ENCODE measurements at regions not wholly inside any gene's neighbourhood (a gene's known extent, or its start where the extent isn't known, plus 50 kb on each side); places are given as distances from the start of the nearest gene placed in this dataset.
"Not testable (repeated sequence)": the region's sequence is repeated elsewhere in the genome, so short reads cannot be mapped to it uniquely, and the experiment has no call there.

DNA sequence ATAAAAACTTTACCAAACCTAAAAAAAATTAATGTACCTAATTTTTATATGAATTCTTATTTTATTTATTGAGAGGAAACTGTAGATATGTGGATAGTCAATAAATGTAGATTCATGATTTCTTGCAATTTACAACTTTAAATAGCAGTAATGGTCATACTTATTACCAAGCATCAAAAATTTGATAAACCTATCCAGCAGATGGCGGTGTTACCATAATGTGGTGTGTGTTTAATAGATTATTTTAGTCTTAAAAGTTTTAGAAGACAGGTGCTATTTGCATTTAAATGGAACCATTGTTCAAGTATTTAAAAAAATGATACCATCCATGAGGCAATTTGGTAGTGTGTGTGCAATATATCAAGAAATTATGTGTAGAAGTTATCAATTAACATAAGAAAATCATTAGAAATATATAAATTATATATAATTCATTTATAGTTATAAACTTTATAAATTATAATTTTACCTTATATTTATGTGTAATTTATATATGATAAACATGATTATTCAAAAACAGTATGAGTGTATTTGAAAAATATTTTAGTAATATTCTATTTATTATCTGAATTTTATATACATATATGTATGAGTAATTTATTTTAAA lies 176.0 kb upstream of the BCHE start:
- DNase-seq, result peak; percentile 46

GRCh38 chr3:166011771-166012170 lies 174.5 kb upstream of the BCHE start:
- no peak for DNase-seq

DNA sequence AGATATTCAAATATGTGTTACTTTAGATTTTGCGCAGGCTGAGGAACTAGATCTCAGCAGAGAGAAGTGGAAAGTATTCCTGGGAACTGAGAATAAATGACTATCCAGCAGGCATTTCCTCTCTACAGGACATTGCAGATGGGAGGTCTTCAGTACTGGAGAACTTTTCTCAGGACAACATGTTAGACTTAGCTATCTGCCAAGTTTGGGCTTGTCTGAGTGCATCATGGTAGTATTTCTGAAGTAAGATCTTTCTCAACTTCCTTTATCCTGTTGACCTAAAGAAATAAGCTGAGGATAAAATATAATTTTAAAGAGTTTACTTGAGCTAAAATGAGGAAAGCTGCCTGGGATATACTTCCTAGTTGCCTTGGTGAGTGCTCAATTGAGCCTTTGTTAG lies 167.9 kb upstream of the BCHE start:
- DNase-seq, result no peak

- DNase-seq, result no peak
Measured at GRCh38 chr3:165994293-165994692, 157.1 kb upstream of the BCHE start.

GRCh38 chr3:165984589-165984988 lies 147.4 kb upstream of the BCHE start:
- DNase-seq, result no peak

GRCh38 chr3:165983284-165983683 lies 146.1 kb upstream of the BCHE start:
- no peak for DNase-seq

- DNase-seq, result no peak
Measured at GRCh38 chr3:165981318-165981717, 144.1 kb upstream of the BCHE start.

DNA sequence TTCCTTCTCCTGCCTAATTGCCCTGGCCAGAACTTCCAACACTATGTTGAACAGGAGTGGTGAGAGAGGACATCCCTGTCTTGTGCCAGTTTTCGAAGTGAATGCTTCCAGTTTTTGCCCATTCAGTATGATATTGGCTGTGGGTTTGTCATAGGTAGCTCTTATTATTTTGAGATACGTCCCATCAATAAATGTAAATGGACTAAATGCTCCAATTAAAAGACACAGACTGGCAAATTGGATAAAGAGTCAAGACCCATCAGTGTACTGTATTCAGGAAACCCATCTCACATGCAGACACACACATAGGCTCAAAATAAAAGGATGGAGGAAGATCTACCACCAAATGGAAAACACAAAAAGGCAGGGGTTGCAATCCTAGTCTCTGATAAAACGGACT lies 123.6 kb upstream of the BCHE start:
- DNase-seq, result not testable (repeated sequence)

DNA sequence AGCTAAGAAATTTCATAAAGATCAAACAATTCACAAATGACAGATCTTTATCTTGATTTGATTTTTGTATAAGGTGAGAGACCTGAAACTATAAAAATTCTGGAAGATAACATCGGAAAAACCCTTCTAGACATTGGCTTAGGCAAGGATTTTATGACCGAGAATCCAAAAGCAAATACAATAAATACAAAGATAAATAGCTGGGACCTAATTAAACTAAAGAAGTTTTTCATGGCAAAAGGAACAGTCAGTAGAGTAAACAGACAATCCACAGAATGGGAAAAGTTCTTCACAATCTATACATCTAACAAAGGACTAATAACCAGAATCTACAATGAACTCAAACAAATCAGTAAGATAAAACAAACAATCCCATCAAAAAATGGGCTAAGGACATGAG lies 116.9 kb upstream of the BCHE start:
- no peak for DNase-seq

DNA sequence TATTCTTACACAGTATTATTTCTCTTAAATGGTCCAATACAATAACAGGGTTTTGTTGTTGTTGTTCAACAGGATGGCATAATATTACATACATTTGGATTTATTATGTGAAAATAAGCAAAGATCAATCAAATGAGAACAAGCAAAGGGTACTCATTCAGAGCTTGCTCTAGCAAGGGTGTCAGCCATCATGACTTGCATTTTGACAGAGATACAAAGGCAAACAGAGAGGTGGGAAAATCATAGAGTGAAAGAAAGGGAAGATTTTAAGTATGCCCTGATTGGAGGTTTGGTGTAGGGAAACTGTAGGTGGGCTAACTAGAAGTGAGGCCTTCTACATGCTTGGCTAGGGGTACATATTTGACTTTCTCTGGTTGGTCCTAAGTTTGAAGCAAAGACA lies 109.1 kb upstream of the BCHE start:
- no peak for DNase-seq

DNA sequence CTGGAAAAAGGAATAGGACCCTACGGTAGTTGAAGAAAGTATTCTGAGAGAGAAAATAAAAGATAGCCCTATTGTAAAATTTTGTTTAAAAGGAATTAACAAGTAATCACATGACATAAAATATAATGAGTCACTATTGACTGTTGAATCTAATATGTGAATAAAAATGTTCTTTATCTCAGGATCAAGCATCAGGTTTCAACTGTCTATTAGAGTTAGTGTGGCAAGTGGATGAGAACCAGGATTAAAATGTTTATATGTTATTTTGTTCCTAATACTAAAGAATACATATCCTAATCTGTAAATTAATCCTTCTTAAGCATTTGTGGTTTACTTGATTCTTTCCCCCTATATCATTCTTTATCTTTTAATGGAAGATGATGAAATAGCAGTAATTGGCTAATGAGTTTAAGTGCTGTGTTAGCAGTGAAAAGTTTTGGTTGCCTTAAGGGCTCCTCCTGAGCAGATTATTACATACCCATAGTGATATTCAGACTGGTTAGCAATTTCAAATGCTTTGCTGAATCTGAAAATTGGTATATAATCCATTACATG lies 101.8 kb upstream of the BCHE start:
- no peak for DNase-seq

DNA sequence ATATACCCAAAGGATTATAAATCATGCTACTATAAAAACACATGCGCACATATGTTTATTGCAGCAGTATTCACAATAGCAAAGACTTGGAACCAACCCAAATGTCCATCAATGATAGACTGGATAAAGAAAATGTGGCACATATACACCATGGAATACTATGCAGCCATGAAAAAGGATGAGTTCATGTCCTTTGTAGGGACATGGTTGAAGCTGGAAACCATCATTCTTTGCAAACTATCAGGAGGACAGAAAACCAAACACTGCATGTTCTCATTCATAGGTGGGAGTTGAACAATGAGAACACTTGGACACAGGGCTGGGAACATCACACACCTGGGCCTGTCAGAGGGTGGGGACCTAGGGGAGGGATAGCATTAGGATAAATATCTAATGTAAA lies 98.9 kb upstream of the BCHE start:
- not testable (repeated sequence) for DNase-seq

DNA sequence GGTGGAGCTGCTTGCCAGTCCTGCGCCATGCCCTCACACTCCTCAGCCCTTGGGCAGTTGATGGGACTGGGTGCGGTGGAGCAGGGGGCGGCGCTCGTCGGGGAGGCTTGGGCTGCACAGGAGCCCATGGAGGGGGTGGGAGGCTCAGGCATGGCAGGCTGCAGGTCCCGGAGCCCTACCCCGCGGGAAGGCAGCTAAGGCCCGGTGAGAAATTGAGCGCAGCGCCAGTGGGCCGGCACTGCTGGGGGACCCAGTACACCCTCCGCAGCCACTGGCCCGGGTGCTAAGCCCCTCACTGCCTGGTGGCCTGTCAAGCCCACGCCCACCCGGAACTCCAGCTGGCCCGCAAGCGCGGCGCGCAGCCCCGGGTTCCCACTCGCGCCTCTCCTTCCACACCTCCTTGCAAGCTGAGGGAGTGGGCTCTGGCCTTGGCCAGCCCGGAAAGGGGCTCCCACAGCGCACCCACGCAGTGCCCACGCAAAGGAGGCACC lies 87.1 kb upstream of the BCHE start:
- DNase-seq, result not testable (repeated sequence)

DNA sequence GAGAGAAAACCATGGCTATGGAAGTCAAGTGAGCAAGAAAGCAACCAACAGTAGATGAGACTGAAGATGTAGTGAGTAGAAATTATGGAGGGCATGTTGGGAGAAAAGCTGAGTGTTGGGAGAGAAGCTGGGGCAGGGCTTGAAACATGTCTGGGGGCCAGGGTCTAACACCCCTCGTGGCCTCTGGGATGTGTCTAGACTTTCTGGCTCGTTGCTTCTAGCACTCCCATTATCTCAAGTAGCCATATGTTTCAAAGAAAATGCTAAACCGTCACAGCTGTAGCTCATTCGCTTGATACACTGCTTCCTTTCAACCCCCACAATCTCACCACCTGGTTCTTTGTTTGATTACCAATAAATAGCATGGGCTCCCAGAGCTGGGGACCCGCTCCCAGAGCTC lies 83.8 kb upstream of the BCHE start:
- DNase-seq, result no peak

DNA sequence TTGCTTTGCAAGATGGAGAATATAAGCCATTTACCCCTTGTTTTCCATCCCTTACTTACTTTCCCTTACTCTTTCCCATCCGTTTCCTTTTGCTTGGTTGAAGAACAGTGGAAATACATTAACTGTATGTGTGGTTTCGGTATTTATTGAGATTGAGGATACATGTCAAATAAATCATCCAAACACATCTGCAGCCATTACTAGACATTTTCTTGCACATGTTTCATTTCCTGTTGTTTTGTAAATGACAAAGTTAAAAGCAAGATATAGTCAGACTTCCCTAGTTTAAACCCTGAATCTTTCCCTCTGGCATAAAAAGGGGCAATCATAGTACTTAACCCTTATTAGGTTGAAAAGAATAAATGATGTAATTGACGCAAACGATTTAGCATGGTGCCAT lies 82.1 kb upstream of the BCHE start:
- DNase-seq, result no peak

GRCh38 chr3:165918657-165918979 lies 81.4 kb upstream of the BCHE start:
- no peak for DNase-seq

- not testable (repeated sequence) for DNase-seq
Measured at GRCh38 chr3:165917938-165918656, 80.9 kb upstream of the BCHE start.

- DNase-seq, result not testable (repeated sequence)
Measured at GRCh38 chr3:165915104-165915503, 77.9 kb upstream of the BCHE start.

- DNase-seq, result no peak
Measured at GRCh38 chr3:165903885-165904630, 66.8 kb upstream of the BCHE start.

- no peak for DNase-seq
Measured at GRCh38 chr3:165899066-165899465, 61.8 kb upstream of the BCHE start.

DNA sequence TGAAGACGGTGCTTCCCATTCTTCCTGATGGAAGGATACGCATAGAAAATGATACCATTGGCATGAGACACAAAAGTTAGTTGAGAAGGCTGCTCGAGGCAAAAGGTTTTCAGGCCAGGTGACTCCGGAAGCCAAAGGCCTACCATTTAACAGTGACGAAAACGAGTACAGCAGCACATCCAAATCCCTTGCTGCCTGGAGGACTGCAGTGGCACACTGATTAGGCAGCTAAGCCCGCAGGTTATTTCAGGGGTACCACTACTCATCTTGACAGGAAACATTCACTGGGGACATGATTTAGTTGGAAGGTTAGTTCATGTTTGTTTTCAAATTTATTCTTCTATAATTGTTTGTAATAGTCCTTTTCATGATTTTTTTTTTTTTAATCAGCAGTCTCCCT lies 59.9 kb upstream of the BCHE start:
- no peak for DNase-seq

DNA sequence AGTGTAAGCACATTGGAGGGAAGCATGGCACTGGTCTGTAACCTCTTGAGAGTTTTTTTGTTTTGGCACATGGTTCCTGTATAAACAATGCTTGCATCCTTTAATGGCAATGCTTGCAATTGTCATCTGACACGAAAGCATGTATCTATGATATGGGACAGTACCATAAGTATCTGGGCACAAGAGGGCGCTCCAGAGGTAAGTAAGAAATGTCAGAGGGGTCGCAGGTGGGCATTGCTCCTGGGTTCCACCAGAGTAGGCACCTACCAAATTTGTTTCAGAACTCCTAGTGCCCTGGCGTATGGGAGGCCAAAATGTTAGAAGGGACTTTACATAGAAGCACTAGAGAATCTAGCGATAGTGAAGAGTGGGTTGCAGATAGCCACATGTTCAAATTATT lies 58.7 kb upstream of the BCHE start:
- no peak for DNase-seq

- no peak for DNase-seq
Measured at GRCh38 chr3:165892565-165892964, 55.3 kb upstream of the BCHE start.
